HG03196 (cell line): ENCODE measurements at regions not wholly inside any gene's neighbourhood (a gene's known extent, or its start where the extent isn't known, plus 50 kb on each side); places are given as distances from the start of the nearest gene placed in this dataset.

Experiments used
- ATAC-seq: cut with Tn5 transposase; IDR thresholded peaks from one replicate; pipeline ENCODE4 v1.9.1; 2021; ENCODE audit not compliant: unreplicated experiment

GRCh38 chr10:131842351-131843088, 58.3 kb upstream of the PPP2R2D start:
- ATAC-seq = no peak

GRCh38 chr10:131843089-131843595, 57.7 kb upstream of the PPP2R2D start:
- ATAC-seq = no peak

- ATAC-seq = no peak
Observed at GRCh38 chr10:131843881-131844284, 56.9 kb upstream of the PPP2R2D start.

GRCh38 chr10:131844529-131845084, 56.2 kb upstream of the PPP2R2D start:
- no peak for ATAC-seq

GRCh38 chr10:131845505-131846239, 55.1 kb upstream of the PPP2R2D start:
- ATAC-seq = no peak

- ATAC-seq = no peak
Observed at GRCh38 chr10:131846240-131847101, 54.3 kb upstream of the PPP2R2D start.

GRCh38 chr10:131847241-131847783, 53.5 kb upstream of the PPP2R2D start:
- ATAC-seq = no peak

- no peak for ATAC-seq
Observed at GRCh38 chr10:131848296-131848695, 52.5 kb upstream of the PPP2R2D start.

GRCh38 chr10:131848741-131849590, 51.8 kb upstream of the PPP2R2D start:
- ATAC-seq = no peak

GRCh38 chr10:131849591-131850382, 51.0 kb upstream of the PPP2R2D start:
- no peak for ATAC-seq

- ATAC-seq = no peak
Observed at GRCh38 chr10:131850383-131850870, 50.4 kb upstream of the PPP2R2D start.
